ENCODE measurements at regions not wholly inside any gene's neighbourhood (a gene's known extent, or its start where the extent isn't known, plus 50 kb on each side); places are given as distances from the start of the nearest gene placed in this dataset.

DNA sequence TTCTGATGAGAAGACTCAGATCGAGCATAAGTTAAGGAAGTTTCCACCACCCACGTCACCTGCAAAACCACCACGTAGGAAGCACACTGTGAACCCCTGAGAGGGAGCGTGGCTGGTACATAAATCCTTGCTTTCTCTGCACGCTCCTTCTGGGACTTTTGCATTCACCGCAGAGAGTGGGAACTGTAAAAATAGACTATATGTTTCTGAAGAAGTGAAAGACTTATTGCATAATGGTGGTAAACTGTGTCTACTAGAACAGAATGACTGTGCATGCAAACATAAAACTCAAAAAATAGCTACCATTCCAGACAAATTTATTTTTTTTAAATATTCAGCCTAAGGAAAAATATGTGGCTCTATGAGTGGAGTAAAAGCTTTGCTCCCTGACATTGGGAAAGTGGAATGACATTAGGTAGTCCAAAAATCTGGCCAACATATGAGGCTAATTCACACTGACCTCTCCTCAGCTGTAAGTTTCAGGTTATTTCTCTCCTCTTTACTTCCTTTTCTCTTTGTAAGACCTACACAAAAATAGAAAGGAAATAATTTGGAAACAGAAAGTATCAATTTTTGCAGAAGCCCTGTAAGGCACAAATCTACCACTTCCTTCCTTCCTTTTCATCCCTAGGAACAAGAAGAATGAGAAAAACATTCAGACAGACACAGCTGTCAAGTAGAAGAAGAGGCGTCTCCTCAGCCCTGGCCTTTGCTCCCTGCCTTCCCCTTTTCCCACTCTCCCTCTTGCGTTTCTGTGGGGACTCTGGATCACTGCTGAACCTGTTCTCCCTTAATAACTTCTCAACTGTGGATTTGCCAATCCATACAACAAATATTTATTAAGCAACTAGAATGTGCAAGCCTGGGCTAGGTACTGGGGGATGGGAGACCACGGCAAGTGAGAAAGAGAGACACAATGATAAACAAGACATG, 264.3 kb upstream of the FOXN3 start:
- TF ChIP-seq POLR2A (IDR thresholded peaks at IDR 0.05) (no peak), CTCF (IDR thresholded peaks at IDR 0.05) (no peak)
